Endodermal cell (in vitro differentiated cells): ENCODE measurements at regions not wholly inside any gene's neighbourhood (a gene's known extent, or its start where the extent isn't known, plus 50 kb on each side); places are given as distances from the start of the nearest gene placed in this dataset.

Experiments
- DNase-seq: peaks from one replicate; pipeline ENCODE4 v3.0.0-alpha.2; 2017
- H3K27ac ChIP-seq: 2 replicates; pipeline ENCODE4 v1.5.1; 2013; ENCODE audit warnings: mild to moderate bottlenecking, low read depth, low read length, moderate library complexity
- H3K27me3 ChIP-seq: 2 replicates; pipeline ENCODE4 v1.6.1; 2013; ENCODE audit warnings: mild to moderate bottlenecking, low read length, moderate library complexity; ENCODE audit not compliant: insufficient read depth, control insufficient read depth, poor library complexity, severe bottlenecking
- H3K36me3 ChIP-seq: 2 replicates; pipeline ENCODE4 v1.7.0; 2013; ENCODE audit warnings: mild to moderate bottlenecking, low read length, moderate library complexity; ENCODE audit not compliant: control insufficient read depth, insufficient read depth
- H3K4me1 ChIP-seq: one replicate; pipeline ENCODE4 v1.7.0; 2013; ENCODE audit warnings: low read length; ENCODE audit not compliant: control insufficient read depth, insufficient read depth
- H3K4me3 ChIP-seq: 2 replicates; pipeline ENCODE4 v1.5.1; 2013; ENCODE audit warnings: mild to moderate bottlenecking, low read length, moderate library complexity
- H3K9ac ChIP-seq: 2 replicates; pipeline ENCODE4 v1.6.1; 2013; ENCODE audit warnings: mild to moderate bottlenecking, low read length, moderate library complexity; ENCODE audit not compliant: poor library complexity, severe bottlenecking; ENCODE audit errors: extremely low read depth
- H3K9me3 ChIP-seq: 2 replicates; pipeline ENCODE4 v1.6.1; 2013; ENCODE audit warnings: mild to moderate bottlenecking, low read length, moderate library complexity; ENCODE audit not compliant: control insufficient read depth
- H3K27ac Mint-ChIP-seq: 2 replicates; pipeline ENCODE4 v1.8.0; 2020; ENCODE audit warnings: mixed read lengths
- H3K27me3 Mint-ChIP-seq: 2 replicates; pipeline ENCODE4 v1.8.0; 2021; ENCODE audit warnings: mild to moderate bottlenecking, mixed read lengths; ENCODE audit not compliant: insufficient read depth
- H3K36me3 Mint-ChIP-seq: 2 replicates; pipeline ENCODE4 v1.8.0; 2020; ENCODE audit warnings: low read depth, mixed read lengths
- H3K4me1 Mint-ChIP-seq: 2 replicates; pipeline ENCODE4 v1.8.0; 2020; ENCODE audit warnings: mixed read lengths
- H3K4me3 Mint-ChIP-seq: 2 replicates; pipeline ENCODE4 v1.8.0; 2020; ENCODE audit warnings: mild to moderate bottlenecking, moderate library complexity, mixed read lengths
- H3K9me3 Mint-ChIP-seq: 2 replicates; pipeline ENCODE4 v1.8.0; 2020; ENCODE audit warnings: mild to moderate bottlenecking, mixed read lengths
- CTCF ChIP-seq: fragments of 200-600 bp; sonication (generic); conservative IDR thresholded peaks from 2 replicates; pipeline ENCODE4 v1.5.0; 2021; ENCODE audit warnings: antibody characterized with exemption, mild to moderate bottlenecking
- WGBS, 2 experiments: methylation state at CpG; one replicate each; pipeline versions ENCODE4 v1.1.5 to v1.1.7; 2013; ENCODE audit warnings: missing lambda C conversion rate in 2 of 2, mixed read lengths in 1 of 2; ENCODE audit not compliant: insufficient coverage in 1 of 2, insufficient read length in 1 of 2; 5-methylcytosine and 5-hydroxymethylcytosine counted together

GRCh38 chr14:26113911-26114640 is 483.8 kb downstream of the NOVA1 start:
- Mint-ChIP-seq H3K36me3 (no peaks in the 10 kb centered on the region), H3K27ac (no peak overlapping the region), H3K4me1 (peaks cover 4% of the 10 kb centered on the region), H3K4me3 (no peak overlapping the region), H3K27me3 (no peaks in the 10 kb centered on the region), H3K9me3 (peaks cover 7% of the 10 kb centered on the region)
- TF ChIP-seq CTCF = no peak
- no peaks in the 10 kb centered on the region for H3K9me3 ChIP-seq
- DNase-seq = no peak
- H3K27me3 ChIP-seq = no peaks in the 10 kb centered on the region
- H3K4me1 ChIP-seq = no peaks in the 10 kb centered on the region
- no peak overlapping the region for H3K4me3 ChIP-seq
- no peak overlapping the region for H3K9ac ChIP-seq
- H3K27ac ChIP-seq = no peak overlapping the region
- H3K36me3 ChIP-seq = no peaks in the 10 kb centered on the region
- 80% methylated on average over 3 of the region's 3 CpGs; no CpG with 5 or more reads in 1 of the 2 experiments for WGBS, 2 experiments

- no peak for DNase-seq
- peaks cover 22% of the 10 kb centered on the region for H3K9me3 Mint-ChIP-seq
- no peak overlapping the region for H3K4me3 ChIP-seq
Measured at GRCh38 chr14:26104717-26105116, 493.1 kb downstream of the NOVA1 start.

GRCh38 chr14:26097852-26098251 is 500.0 kb downstream of the NOVA1 start:
- no peaks in the 10 kb centered on the region for H3K27me3 ChIP-seq
- Mint-ChIP-seq H3K27ac (no peak overlapping the region), H3K9me3 (no peaks in the 10 kb centered on the region), H3K36me3 (no peaks in the 10 kb centered on the region), H3K27me3 (no peaks in the 10 kb centered on the region), H3K4me1 (no peaks in the 10 kb centered on the region), H3K4me3 (no peak overlapping the region)
- H3K9ac ChIP-seq = no peak overlapping the region
- DNase-seq = no peak
- TF ChIP-seq CTCF = no peak
- H3K27ac ChIP-seq = no peak overlapping the region
- no peaks in the 10 kb centered on the region for H3K36me3 ChIP-seq
- no peak overlapping the region for H3K4me3 ChIP-seq
- H3K4me1 ChIP-seq = no peaks in the 10 kb centered on the region
- 60 to 69% methylated on average over 4 of the region's 4 CpGs for whole genome bisulfite sequencing, 2 experiments
- H3K9me3 ChIP-seq = no peaks in the 10 kb centered on the region

More at GRCh38 chr14:26104717-26105116, 493.1 kb downstream of the NOVA1 start:
- Mint-ChIP-seq H3K4me1 (no peaks in the 10 kb centered on the region), H3K4me3 (no peak overlapping the region), H3K36me3 (peaks cover 3% of the 10 kb centered on the region), H3K27ac (no peak overlapping the region), H3K27me3 (no peaks in the 10 kb centered on the region)
- TF ChIP-seq CTCF = no peak
- no peak overlapping the region for H3K27ac ChIP-seq
- WGBS, 2 experiments = 90 to 100% methylated on average over 2 of the region's 2 CpGs
- no peak overlapping the region for H3K9ac ChIP-seq
- H3K9me3 ChIP-seq = no peaks in the 10 kb centered on the region
- H3K27me3 ChIP-seq = no peaks in the 10 kb centered on the region
- H3K4me1 ChIP-seq = no peaks in the 10 kb centered on the region
- H3K36me3 ChIP-seq = no peaks in the 10 kb centered on the region
